HG03103 (cell line): ENCODE measurements at regions not wholly inside any gene's neighbourhood (a gene's known extent, or its start where the extent isn't known, plus 50 kb on each side); places are given as distances from the start of the nearest gene placed in this dataset.

Experiments used
- ATAC-seq: cut with Tn5 transposase; IDR thresholded peaks from one replicate; pipeline ENCODE4 v1.9.1; 2021; ENCODE audit warnings: low read depth; ENCODE audit not compliant: unreplicated experiment

DNA sequence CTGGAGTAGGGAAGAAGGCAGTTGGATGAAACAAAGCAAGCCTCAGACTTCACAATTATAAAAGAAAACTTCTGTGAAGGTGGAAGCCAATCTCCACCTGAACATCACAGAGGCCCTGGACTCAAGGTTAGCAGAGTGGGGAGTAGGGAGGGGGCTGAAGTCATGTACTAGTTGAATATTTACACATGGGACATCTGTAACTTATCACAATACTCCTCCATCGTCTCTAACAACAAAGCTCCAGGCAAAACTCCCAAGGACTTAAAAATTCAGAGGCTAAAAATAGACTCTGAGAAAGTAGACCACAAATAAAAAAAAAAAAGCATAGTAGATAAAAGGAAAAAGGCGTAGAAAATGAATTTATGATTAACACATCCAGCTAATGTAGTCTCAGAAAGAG, 326.3 kb upstream of the PKN2 start:
- no peak for ATAC-seq

DNA sequence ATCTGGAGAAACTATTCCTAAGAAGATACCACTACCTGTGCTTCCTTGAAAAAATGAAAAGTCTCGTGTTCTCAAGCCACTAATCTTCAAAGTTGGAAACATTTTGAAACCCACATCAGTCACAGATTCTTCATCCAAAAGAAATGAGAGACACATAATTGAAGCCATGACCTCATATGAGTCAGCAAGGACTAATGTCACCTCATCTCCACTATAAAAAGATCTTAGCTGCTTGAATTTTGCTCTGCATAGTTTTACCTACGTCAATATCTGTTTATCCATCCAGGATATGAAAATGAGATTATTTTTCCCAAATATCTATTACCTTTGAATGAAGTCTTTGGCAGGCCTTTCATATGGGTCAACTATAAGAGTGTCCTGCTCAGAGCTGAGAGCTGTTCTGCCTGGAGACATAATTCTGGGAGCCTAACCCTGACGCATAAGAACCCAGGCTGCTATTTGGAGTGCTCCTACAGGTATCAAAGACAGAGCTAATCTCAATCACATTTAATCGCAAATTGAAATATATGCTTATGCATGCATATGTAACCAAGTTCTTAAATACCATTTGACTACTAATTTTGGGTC, 312.5 kb upstream of the PKN2 start:
- no peak for ATAC-seq

DNA sequence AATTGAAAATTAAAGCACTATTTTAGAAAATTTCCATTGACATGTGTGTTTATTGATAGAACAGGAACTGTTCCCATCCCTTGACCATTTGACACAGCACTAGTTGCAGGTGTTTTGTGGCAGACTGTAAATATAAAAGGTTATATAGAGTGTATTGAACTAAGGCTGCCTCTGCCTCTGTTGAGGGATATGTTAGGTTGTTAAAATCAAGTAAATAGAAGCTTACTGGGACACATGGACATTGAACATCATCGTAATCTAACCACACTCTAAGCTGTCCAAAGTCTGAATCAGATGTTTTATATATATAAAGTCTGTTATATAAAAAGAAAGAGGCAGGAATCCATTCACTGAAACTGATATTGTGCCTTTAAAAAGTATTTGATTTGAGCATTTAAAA, 308.1 kb upstream of the PKN2 start:
- no peak for ATAC-seq

DNA sequence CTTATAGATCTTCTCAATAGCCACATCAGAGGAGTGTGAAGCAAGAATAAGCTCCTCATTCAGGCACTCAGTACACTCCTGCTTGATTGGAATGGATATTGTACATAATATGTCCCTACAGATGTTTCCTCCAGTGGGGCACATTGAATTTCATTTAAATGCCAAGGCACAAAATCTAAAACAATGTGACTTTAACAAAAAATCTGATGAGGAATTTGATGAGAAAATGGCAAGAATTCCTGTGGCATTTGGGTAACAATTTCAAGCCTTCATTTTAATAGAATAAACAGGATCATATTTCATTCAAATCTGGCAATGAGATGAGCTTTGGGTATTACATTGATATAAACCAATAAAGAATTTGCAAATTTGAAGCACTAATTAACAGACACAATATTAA, 307.7 kb upstream of the PKN2 start:
- no peak for ATAC-seq

DNA sequence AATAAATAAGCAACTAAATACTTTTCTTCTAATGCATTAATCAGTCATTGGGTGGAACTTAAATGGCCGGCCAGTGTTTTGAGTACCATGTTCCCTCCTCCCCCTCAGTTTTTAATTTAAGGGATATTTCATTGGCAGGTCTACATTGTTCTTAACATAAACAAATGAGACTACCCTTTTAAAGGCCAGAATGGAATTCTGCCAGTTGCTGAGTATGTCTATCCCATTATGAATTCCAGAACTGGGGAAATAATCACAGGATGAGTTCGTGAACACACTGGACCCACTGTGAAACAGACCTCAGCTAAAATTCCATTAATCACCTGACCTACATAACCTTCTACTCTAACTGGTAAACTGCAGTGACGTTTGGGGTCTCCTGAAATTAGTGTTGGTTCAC, 305.5 kb upstream of the PKN2 start:
- ATAC-seq = no peak

DNA sequence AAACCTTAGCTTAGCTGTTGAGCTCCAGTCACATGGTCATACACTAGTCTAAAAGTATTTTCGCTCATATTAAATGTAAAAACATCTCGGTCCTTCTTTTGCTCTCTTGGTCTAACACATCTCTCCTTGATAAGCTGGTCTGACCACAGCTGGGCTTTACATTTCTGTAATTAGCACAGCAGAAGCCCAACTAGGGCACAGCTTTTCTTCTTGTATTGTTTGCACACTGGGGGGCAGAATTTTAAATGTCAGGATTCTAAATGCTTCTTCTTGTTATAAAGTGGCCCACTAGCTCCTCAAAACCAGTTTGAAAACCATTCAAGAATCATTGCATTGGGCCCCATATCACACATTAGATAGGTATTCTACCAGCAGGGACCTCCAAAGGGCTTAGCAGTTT, 289.1 kb upstream of the PKN2 start:
- ATAC-seq = no peak

DNA sequence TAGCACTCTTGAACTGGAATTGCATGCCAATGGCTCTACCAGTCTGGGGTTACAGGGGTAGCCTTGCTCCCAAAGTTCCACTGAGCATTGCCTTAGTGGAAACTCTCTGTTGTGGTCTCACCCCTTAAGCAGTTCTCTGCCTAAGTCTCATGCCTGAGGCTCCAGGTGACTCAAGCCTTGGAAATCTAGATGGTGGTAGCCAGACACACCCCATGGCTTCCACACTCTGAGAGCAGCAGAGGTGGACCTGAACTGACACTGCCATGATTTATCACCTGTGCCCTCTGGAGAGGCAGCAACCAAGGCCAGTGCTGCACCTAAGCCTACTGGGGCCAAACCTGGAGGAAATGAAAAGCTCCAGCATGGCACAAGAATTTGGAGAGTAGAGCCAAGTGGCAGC, 285.7 kb upstream of the PKN2 start:
- ATAC-seq = no peak

DNA sequence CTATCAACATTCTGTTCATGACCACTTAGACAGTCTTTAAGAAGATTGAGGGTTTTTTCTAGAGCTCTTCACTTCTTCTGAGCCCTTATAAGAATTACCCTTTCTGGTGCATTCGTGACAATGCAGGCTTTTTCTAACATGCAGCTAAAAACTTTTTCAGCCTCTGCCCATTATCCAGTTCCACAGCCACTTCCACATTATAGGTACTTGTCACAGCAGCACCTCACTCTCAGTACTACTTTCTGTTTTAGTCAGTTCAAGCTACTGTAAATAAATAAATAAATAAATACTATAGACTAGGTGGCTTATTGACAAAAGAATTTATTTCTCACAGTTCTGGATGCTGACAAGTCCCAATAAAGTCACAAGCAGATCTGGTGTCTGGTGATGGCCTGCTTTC, 284.4 kb upstream of the PKN2 start:
- ATAC-seq = peak; percentile 73

DNA sequence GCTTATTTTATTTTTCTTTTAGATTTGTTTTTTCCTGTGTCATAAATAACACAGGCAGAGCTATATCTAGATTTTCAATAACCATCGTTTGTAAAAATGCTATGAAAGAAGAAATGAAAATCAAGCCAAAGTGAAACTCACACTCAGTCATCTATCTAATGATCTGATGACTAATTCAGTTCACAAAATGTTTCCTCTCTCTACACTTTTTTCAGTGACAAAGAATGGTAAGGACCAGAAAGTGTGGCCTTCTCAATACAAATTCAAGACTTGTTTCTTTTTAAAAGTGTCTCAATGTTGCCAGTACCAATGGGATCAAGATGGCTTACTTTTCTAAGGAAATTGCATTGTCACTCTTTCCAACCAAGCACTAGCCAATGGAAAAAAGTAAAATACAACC, 282.8 kb upstream of the PKN2 start:
- ATAC-seq = peak; percentile 77

DNA sequence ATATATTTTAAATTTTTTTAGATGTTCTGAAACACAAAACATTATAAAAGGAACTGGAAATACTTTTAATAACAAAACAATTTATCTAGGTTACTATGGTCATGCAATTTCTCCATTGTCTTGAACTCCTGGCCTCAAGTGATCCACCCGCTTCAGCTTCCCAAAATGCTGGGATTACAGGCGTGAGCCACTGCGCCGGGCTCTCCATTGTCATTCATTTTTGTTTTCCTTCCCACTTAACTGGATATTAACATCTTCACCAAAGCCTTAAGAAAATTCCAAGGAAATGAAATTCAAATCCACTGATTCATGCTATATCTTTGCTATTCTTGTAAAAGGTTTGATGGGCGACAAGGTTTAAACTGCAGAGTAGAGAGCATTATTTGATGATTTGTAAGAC, 279.5 kb upstream of the PKN2 start:
- no peak for ATAC-seq

DNA sequence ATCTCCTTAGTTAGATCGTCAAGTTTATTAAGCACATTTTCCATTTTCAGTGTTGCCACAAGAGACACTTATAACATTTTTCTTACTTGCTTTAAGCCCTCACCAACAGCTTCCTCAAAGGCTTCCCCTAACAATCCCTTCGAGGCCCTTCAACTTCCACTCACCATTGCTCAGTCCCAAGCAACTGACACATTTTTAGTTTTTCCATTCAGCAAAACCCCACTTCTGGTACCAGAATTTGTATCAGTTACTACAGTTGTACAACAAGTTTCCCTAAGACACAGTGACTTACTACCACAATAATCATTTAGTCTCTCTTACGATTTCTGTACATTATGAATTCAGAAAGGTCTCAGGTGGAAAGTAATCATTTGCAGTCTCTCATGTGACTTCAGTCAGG, 276.8 kb upstream of the PKN2 start:
- no peak for ATAC-seq

DNA sequence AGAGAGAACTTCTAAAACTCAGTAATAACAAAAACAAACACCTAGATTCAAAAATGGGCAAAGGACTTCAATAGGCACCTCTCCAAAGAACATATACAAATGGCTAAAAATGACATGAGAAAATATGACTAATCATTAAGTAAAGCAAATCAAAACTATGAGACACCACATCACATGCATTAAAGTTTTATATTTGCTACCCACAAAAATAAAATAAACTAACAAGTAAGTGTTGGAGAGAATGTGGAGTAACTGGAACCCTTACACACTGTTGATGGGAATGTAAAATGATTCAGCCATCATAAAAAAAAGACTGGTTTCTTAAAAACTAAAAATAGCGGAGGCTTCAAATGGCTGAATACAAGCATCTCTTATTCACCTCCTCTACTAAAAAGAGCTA, 262.1 kb upstream of the PKN2 start:
- no peak for ATAC-seq

DNA sequence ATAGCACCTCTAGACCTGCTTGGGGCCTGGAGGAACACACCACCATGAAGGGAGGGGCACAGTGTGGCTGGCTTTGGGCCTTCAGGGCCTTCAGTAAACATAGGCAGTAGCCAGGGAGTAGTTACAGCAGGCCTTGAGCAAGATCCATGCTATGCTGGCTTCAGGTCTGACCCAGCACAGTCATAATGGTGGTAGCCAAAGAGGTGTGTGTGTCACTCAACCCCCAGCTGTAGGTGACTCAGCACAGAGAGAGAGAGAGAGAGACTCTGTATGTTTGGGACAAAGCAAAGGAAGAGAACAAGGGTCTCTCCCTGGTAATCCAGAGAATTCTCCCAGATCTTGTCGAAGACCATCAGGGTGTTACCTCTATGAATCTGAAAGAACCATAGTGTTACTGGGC, 250.5 kb upstream of the PKN2 start:
- no peak for ATAC-seq

DNA sequence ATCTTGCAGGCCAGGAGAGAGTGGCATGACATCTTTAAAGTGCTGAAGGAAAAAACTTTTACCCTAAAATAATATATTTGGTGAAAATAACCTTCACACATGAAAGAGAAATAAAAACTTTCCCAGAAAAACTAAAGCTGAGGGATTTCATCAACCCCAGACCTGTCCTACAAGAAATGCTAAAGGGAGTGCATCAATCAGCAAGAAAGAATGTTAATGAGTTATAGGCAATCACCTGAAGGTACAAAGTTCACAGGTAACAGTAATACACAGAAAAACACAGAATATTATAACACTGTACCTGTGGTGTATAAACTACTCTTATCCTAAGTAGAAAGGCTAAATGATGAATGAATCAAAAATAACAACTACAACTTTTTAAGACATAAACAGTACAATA, 249.2 kb upstream of the PKN2 start:
- no peak for ATAC-seq

DNA sequence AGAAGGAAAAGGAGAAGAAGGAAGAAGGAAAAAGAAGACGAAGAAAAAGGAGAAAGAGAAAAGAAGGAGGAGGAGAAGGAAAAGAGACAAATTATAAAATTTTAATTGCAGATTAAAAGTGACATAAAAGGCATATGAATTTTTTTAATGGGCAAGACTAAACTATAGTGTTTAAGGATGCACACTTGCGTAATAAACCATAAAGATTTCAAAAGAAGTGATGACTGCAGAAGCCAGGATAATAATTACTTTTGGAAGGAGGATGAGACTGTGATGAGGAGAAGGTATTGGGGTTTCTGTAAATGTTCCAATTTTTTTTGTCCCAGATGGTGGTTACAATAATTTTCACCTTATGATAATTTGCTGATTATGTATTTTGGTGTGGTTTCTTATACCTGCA, 243.1 kb upstream of the PKN2 start:
- no peak for ATAC-seq

DNA sequence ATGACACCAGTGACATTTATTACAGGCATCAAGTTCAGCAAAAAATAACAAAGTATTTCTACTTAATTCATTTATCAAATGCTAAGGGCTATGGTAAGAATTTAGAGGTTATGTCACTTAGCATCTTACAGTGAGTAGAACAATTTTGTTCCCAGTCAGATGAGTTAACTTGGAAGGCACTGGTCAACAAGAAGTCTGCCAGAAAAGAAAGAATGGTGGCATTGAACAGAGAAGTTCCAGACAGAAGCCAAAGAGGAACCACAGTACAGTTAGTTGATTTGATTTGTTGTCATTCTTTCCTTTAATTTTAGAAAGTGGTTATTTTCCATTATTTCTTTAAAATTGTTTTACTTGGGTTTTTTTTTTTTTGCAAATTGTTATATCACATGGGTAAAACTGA, 232.2 kb upstream of the PKN2 start:
- no peak for ATAC-seq

DNA sequence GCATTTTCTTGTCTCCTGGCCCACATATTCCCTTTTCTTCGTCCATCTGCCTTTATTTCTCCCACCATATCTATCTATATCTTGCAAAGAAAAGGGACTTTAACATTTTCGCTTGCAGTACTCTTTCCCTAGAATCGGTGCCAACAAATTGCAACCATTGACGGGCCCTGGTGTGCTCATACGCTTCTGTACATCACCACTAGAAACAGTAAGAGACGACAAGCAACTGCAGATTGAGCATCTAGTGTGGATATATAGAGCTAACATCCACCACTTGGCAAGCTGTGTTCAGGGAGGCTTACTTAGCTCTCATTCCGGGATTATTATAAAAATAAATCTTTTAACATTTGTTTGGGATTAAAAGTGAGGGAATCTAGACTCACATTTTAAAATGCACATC, 230.8 kb upstream of the PKN2 start:
- no peak for ATAC-seq

DNA sequence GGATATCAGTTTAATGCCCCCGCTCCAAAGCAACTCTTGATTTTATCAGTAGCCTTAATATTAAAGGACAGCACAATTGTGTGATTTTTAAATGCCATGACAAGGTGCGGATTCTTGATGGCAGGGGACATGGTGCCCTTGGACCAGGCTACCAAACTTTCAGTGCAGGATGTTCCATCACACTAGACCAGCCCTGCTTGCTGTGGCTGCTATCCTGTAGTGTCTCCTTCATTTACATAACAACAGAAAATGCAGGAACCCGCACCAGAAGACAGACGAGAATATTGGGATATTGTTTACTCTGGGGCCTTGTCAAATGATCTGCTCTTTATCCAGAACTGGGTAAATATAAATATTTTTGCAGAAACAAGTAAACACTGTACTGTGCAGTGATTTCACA, 229.3 kb upstream of the PKN2 start:
- no peak for ATAC-seq

DNA sequence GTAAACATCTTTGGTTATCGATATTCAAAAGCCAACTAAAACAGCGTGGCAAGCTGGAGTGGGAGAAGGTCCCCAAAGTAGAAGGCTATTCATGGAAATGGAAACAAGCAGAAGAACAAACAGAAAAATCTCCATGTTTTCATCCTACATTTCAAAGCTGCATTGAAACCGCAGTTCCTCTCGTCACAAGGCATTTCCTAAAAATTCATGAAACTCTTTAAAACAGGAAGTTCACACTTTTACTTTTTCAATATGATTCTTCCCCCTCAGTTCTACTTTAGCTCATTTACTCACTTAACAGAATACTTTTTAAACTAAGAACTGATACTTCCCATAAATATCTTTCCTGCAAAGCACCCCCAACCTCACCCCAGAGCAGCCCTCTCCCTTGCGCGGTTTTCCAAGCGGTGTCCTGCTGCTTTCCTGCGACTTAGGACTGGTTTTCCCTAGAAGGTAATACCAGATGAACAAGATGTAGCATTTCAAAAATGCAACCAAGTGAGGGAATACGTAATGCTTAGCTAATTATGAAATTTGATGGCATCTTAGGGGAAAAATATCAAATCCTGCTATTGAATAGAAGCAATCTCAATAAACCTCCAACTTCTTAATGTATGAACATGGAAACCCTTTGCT, 228.3 kb upstream of the PKN2 start:
- ATAC-seq = no peak

DNA sequence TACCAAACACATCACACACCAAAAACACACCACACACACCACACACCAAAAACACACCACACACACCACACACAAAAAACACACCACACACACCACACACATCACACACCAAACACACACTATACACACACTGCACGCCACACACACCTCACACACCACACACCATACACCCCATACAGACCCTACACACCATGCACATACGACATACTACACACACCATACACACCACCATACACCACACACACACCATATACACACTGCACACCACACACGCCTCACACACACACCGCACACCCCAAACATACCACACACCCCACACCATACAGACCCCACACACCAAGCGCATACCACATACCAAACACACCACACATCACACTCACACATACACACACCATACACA, 226.9 kb upstream of the PKN2 start:
- ATAC-seq = no peak

DNA sequence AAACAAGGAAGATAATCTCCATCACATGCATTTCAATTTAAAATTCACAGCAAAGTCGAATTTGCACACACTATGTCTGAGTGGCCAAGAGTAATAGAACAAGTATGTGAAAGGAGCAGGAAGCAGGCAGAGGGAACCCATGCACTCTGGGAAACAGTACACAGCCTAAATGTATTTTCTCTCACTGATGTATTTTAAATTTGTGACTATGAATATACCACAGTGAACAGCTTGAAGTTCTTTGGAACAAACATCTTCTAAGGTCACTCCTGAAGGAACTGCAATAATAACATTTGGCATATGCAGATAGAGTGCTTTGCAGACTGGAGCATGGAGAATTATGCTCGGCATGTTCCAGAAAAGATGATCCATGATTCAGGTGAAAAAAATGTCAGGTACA, 223.1 kb upstream of the PKN2 start:
- no peak for ATAC-seq

DNA sequence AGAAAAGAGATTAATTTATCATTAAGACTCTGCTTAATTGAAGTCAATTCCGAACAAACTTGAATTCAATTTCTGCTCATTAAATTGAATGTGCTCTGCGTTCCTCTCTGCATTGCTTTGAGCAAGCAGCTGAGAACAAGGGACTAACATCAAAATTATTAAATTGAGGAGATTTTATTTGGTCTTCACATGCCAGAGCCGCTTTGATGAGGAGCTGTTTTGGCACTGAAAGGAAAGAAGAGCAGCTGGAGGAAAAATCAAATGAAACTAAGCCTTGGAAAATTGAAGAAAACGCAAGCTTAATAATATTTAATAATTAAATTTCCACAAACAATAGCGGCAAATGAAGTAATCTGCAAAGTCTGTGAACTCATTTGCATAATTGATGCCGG, 222.0 kb upstream of the PKN2 start:
- ATAC-seq = no peak
